Activated naive CD8-positive, alpha-beta T cell (primary cell): ENCODE measurements at regions not wholly inside any gene's neighbourhood (a gene's known extent, or its start where the extent isn't known, plus 50 kb on each side); places are given as distances from the start of the nearest gene placed in this dataset.
"Not testable (repeated sequence)": the region's sequence is repeated elsewhere in the genome, so short reads cannot be mapped to it uniquely, and the experiment has no call there.

Experiments used
- H3K27ac Mint-ChIP-seq: one replicate; pipeline ENCODE4 v1.8.0; 2021; ENCODE audit warnings: mixed read lengths
- H3K27me3 Mint-ChIP-seq: one replicate; pipeline ENCODE4 v1.8.0; 2021; ENCODE audit warnings: mixed read lengths
- H3K36me3 Mint-ChIP-seq: one replicate; pipeline ENCODE4 v1.8.0; 2021; ENCODE audit warnings: mixed read lengths
- H3K4me1 Mint-ChIP-seq: one replicate; pipeline ENCODE4 v1.8.0; 2021; ENCODE audit warnings: low read depth, mixed read lengths
- H3K4me3 Mint-ChIP-seq: one replicate; pipeline ENCODE4 v1.8.0; 2021; ENCODE audit warnings: mild to moderate bottlenecking, mixed read lengths
- H3K9me3 Mint-ChIP-seq: one replicate; pipeline ENCODE4 v1.8.0; 2021; ENCODE audit warnings: low read depth, mixed read lengths

- Mint-ChIP-seq H3K27me3 (no peaks in the 10 kb centered on the region), H3K36me3 (peaks cover 2% of the 10 kb centered on the region)
Observed at GRCh38 chr14:52202151-52202550, 65.3 kb upstream of the PTGDR start.

GRCh38 chr14:52190337-52190931 lies 77.1 kb upstream of the PTGDR start:
- H3K27ac Mint-ChIP-seq = no peak overlapping the region
- peaks cover 14% of the 10 kb centered on the region for H3K4me1 Mint-ChIP-seq
- H3K36me3 Mint-ChIP-seq = peaks cover 8% of the 10 kb centered on the region
- H3K4me3 Mint-ChIP-seq = no peak overlapping the region
- peaks cover 4% of the 10 kb centered on the region for H3K9me3 Mint-ChIP-seq
- peaks cover 2% of the 10 kb centered on the region for H3K27me3 Mint-ChIP-seq

More at GRCh38 chr14:52202151-52202550, 65.3 kb upstream of the PTGDR start:
- H3K4me1 Mint-ChIP-seq = peaks cover 3% of the 10 kb centered on the region
- H3K4me3 Mint-ChIP-seq = no peak overlapping the region
- H3K27ac Mint-ChIP-seq = no peak overlapping the region
- H3K9me3 Mint-ChIP-seq = no peaks in the 10 kb centered on the region

GRCh38 chr14:52189325-52189724 lies 78.2 kb upstream of the PTGDR start:
- H3K27ac Mint-ChIP-seq = peak overlapping the region; percentile 5
- no peak overlapping the region for H3K4me3 Mint-ChIP-seq
- H3K36me3 Mint-ChIP-seq = peaks cover 3% of the 10 kb centered on the region
- H3K27me3 Mint-ChIP-seq = peaks cover 2% of the 10 kb centered on the region
- H3K4me1 Mint-ChIP-seq = peaks cover 14% of the 10 kb centered on the region
- H3K9me3 Mint-ChIP-seq = peaks cover 5% of the 10 kb centered on the region

- peaks cover 5% of the 10 kb centered on the region for H3K9me3 Mint-ChIP-seq
- H3K36me3 Mint-ChIP-seq = peaks cover 4% of the 10 kb centered on the region
- peaks cover 14% of the 10 kb centered on the region for H3K4me1 Mint-ChIP-seq
- peaks cover 2% of the 10 kb centered on the region for H3K27me3 Mint-ChIP-seq
- H3K4me3 Mint-ChIP-seq = no peak overlapping the region
- H3K27ac Mint-ChIP-seq = no peak overlapping the region
Observed at GRCh38 chr14:52188381-52188780, 79.1 kb upstream of the PTGDR start.

- no peak overlapping the region for H3K4me3 Mint-ChIP-seq
- peaks cover 14% of the 10 kb centered on the region for H3K4me1 Mint-ChIP-seq
- H3K27ac Mint-ChIP-seq = no peak overlapping the region
- peaks cover 11% of the 10 kb centered on the region for H3K36me3 Mint-ChIP-seq
- H3K27me3 Mint-ChIP-seq = no peaks in the 10 kb centered on the region
- peaks cover 25% of the 10 kb centered on the region for H3K9me3 Mint-ChIP-seq
Observed at GRCh38 chr14:52185178-52185577, 82.3 kb upstream of the PTGDR start.

- peaks cover 27% of the 10 kb centered on the region for H3K9me3 Mint-ChIP-seq
- H3K27ac Mint-ChIP-seq = no peak overlapping the region
- peaks cover 10% of the 10 kb centered on the region for H3K4me1 Mint-ChIP-seq
- peaks cover 13% of the 10 kb centered on the region for H3K36me3 Mint-ChIP-seq
- no peak overlapping the region for H3K4me3 Mint-ChIP-seq
- no peaks in the 10 kb centered on the region for H3K27me3 Mint-ChIP-seq
Observed at GRCh38 chr14:52182853-52183252, 84.6 kb upstream of the PTGDR start.

- H3K36me3 Mint-ChIP-seq = peaks cover 13% of the 10 kb centered on the region
- peaks cover 23% of the 10 kb centered on the region for H3K9me3 Mint-ChIP-seq
- H3K4me1 Mint-ChIP-seq = peaks cover 24% of the 10 kb centered on the region
- no peak overlapping the region for H3K4me3 Mint-ChIP-seq
- no peak overlapping the region for H3K27ac Mint-ChIP-seq
- no peaks in the 10 kb centered on the region for H3K27me3 Mint-ChIP-seq
Observed at GRCh38 chr14:52179141-52179790, 88.2 kb upstream of the PTGDR start.

- Mint-ChIP-seq H3K4me3 (peak overlapping the region; percentile 70), H3K4me1 (peaks cover 29% of the 10 kb centered on the region), H3K27ac (peak overlapping the region; percentile 83), H3K36me3 (peaks cover 10% of the 10 kb centered on the region), H3K27me3 (no peaks in the 10 kb centered on the region), H3K9me3 (peaks cover 18% of the 10 kb centered on the region)
Observed at GRCh38 chr14:52175982-52176502, 91.5 kb upstream of the PTGDR start.

GRCh38 chr14:52171932-52172331 lies 95.6 kb upstream of the PTGDR start:
- Mint-ChIP-seq H3K4me1 (peaks cover 25% of the 10 kb centered on the region), H3K9me3 (peaks cover 12% of the 10 kb centered on the region)
- not testable (repeated sequence) for H3K4me3 Mint-ChIP-seq, H3K36me3 Mint-ChIP-seq, H3K27me3 Mint-ChIP-seq, H3K27ac Mint-ChIP-seq

- Mint-ChIP-seq H3K36me3 (peaks cover 11% of the 10 kb centered on the region), H3K27me3 (no peaks in the 10 kb centered on the region), H3K27ac (no peak overlapping the region), H3K4me1 (no peaks in the 10 kb centered on the region), H3K4me3 (no peak overlapping the region), H3K9me3 (peaks cover 8% of the 10 kb centered on the region)
Observed at GRCh38 chr14:52166822-52167221, 98.0 kb upstream of the NID2 start.

- H3K4me3 Mint-ChIP-seq = peak overlapping the region; percentile 12
- H3K9me3 Mint-ChIP-seq = no peaks in the 10 kb centered on the region
- H3K27ac Mint-ChIP-seq = no peak overlapping the region
- no peaks in the 10 kb centered on the region for H3K27me3 Mint-ChIP-seq
- H3K4me1 Mint-ChIP-seq = peaks cover 50% of the 10 kb centered on the region
- H3K36me3 Mint-ChIP-seq = no peaks in the 10 kb centered on the region
Observed at GRCh38 chr14:52155651-52156213, 86.9 kb upstream of the NID2 start.

- Mint-ChIP-seq H3K4me3 (peak overlapping the region; percentile 50), H3K4me1 (peaks cover 50% of the 10 kb centered on the region), H3K36me3 (no peaks in the 10 kb centered on the region)
Observed at GRCh38 chr14:52154992-52155650, 86.3 kb upstream of the NID2 start.

GRCh38 chr14:52153939-52154338 lies 85.1 kb upstream of the NID2 start:
- Mint-ChIP-seq H3K4me3 (peak overlapping the region; percentile 55), H3K27ac (no peak overlapping the region), H3K36me3 (no peaks in the 10 kb centered on the region), H3K27me3 (no peaks in the 10 kb centered on the region), H3K4me1 (peaks cover 54% of the 10 kb centered on the region), H3K9me3 (no peaks in the 10 kb centered on the region)

More at GRCh38 chr14:52154992-52155650, 86.3 kb upstream of the NID2 start:
- Mint-ChIP-seq H3K9me3 (no peaks in the 10 kb centered on the region), H3K27ac (no peak overlapping the region), H3K27me3 (no peaks in the 10 kb centered on the region)

- Mint-ChIP-seq H3K9me3 (no peaks in the 10 kb centered on the region), H3K36me3 (no peaks in the 10 kb centered on the region), H3K27me3 (no peaks in the 10 kb centered on the region), H3K4me3 (no peak overlapping the region), H3K27ac (no peak overlapping the region), H3K4me1 (peaks cover 50% of the 10 kb centered on the region)
Observed at GRCh38 chr14:52150162-52150561, 81.3 kb upstream of the NID2 start.

GRCh38 chr14:52148371-52148770 lies 79.5 kb upstream of the NID2 start:
- Mint-ChIP-seq H3K4me1 (peaks cover 33% of the 10 kb centered on the region), H3K36me3 (no peaks in the 10 kb centered on the region), H3K27ac (no peak overlapping the region), H3K9me3 (no peaks in the 10 kb centered on the region), H3K4me3 (no peak overlapping the region), H3K27me3 (no peaks in the 10 kb centered on the region)
